ENCODE measurements at regions not wholly inside any gene's neighbourhood (a gene's known extent, or its start where the extent isn't known, plus 50 kb on each side); places are given as distances from the start of the nearest gene placed in this dataset.

- Histone ChIP-seq H4K20me1 (ENCODE audit: insufficient read depth) (no peaks in the 10 kb centered on the region), H3K4me3 (ENCODE audit: low read depth in 2 of 2, low read length in 1 of 2) (no peak overlapping the region), H3K9me3 (no peaks in the 10 kb centered on the region; the same call in 1 of the 2 replicates), H3K27ac (ENCODE audit: low read depth in 2 of 2, low read length in 1 of 2) (no peak overlapping the region), H3F3A (replicated peaks; ENCODE audit: insufficient read depth) (no peaks in the 10 kb centered on the region), H3K4me1 (ENCODE audit: control insufficient read depth in 1 of 2, insufficient read depth in 2 of 2, low read depth in 1 of 2, low read length in 1 of 2) (no peaks in the 10 kb centered on the region; a peak in 1 of 4 replicates), H2AFZ (ENCODE audit: low read depth) (no peak overlapping the region), H3K9me2 (no peaks in the 10 kb centered on the region), H3K36me3 (replicated peaks in 1 of 2; ENCODE audit: control insufficient read depth in 1 of 2, insufficient read depth in 2 of 2, low read length in 1 of 2) (no peaks in the 10 kb centered on the region), H3K79me2 (ENCODE audit: insufficient read depth) (no peaks in the 10 kb centered on the region), H3K4me2 (no peak overlapping the region), H3K9ac (no peak overlapping the region), H3K27me3 (ENCODE audit: insufficient read depth) (no peaks in the 10 kb centered on the region)
- ChIA-PET POLR2A (no interaction called here), CTCF (no interaction called here)
- TF ChIP-seq PBX3 (IDR thresholded peaks at IDR 0.05) = no peak
- TF ChIP-seq RFX5 (IDR thresholded peaks at IDR 0.05; ENCODE audit: low read length) = no peak
- DNase-seq = no peak
Observed at GRCh38 chr21:22711636-22712035, 1713.4 kb downstream of the NCAM2 start.

- Histone ChIP-seq H4K20me1 (ENCODE audit: insufficient read depth) (no peaks in the 10 kb centered on the region), H3K27ac (ENCODE audit: low read depth in 2 of 2, low read length in 1 of 2) (no peak overlapping the region), H2AFZ (ENCODE audit: low read depth) (no peak overlapping the region), H3K79me2 (ENCODE audit: insufficient read depth) (no peaks in the 10 kb centered on the region), H3K9me2 (no peaks in the 10 kb centered on the region), H3K36me3 (replicated peaks in 1 of 2; ENCODE audit: control insufficient read depth in 1 of 2, insufficient read depth in 2 of 2, low read length in 1 of 2) (no peaks in the 10 kb centered on the region), H3K9ac (no peak overlapping the region), H3K27me3 (ENCODE audit: insufficient read depth) (no peaks in the 10 kb centered on the region), H3F3A (replicated peaks; ENCODE audit: insufficient read depth) (no peaks in the 10 kb centered on the region), H3K9me3 (0 out of 2 replicates have a peak, but pooled peaks cover 5% of the 10 kb centered on the region), H3K4me2 (no peak overlapping the region), H3K4me3 (ENCODE audit: low read depth in 2 of 2, low read length in 1 of 2) (no peak overlapping the region), H3K4me1 (ENCODE audit: control insufficient read depth in 1 of 2, insufficient read depth in 2 of 2, low read depth in 1 of 2, low read length in 1 of 2) (no peaks in the 10 kb centered on the region; a peak in 1 of 4 replicates)
- WGBS (ENCODE audit: low lambda C conversion rate) = 18% methylated on average over 3 of the region's 3 CpGs
- DNase-seq = no peak
- ChIA-PET POLR2A (no interaction called here), CTCF (no interaction called here)
- TF ChIP-seq REST (IDR thresholded peaks at IDR 0.05; ENCODE audit: low read depth, low read length) (no peak), YY1 (IDR thresholded peaks at IDR 0.05; ENCODE audit: low read depth) (no peak), SMC3 (IDR thresholded peaks at IDR 0.05; ENCODE audit: low read depth, low read length) (no peak), JUND (IDR thresholded peaks at IDR 0.05) (no peak), ZBTB33 (IDR thresholded peaks at IDR 0.05; ENCODE audit: borderline replicate concordance, low read depth) (no peak), GABPA (IDR thresholded peaks at IDR 0.05; ENCODE audit: low read depth) (no peak), MXI1 (IDR thresholded peaks at IDR 0.05; ENCODE audit: low read depth, low read length) (no peak), GATA2 (CRISPR knock-in tag; IDR thresholded peaks at IDR 0.05) (no peak), TCF12 (IDR thresholded peaks at IDR 0.05) (no peak), RFX5 (IDR thresholded peaks at IDR 0.05; ENCODE audit: low read length) (no peak), TEAD4 (IDR thresholded peaks at IDR 0.05; ENCODE audit: borderline replicate concordance, insufficient read depth) (no peak)
Observed at GRCh38 chr21:22725436-22725835, 1727.2 kb downstream of the NCAM2 start.

All from SK-N-SH (cell line).